ENCODE measurements at regions not wholly inside any gene's neighbourhood (a gene's known extent, or its start where the extent isn't known, plus 50 kb on each side); places are given as distances from the start of the nearest gene placed in this dataset.
"Not testable (repeated sequence)": the region's sequence is repeated elsewhere in the genome, so short reads cannot be mapped to it uniquely, and the experiment has no call there.

- no peak for DNase-seq (ENCODE audit: low read depth in 2 of 2)
Observed at GRCh38 chr4:114249561-114249960, 270.1 kb upstream of the ARSJ start.

GRCh38 chr4:114249976-114250375 lies 270.5 kb upstream of the ARSJ start:
- no peak for DNase-seq (ENCODE audit: low read depth in 2 of 2)

DNA sequence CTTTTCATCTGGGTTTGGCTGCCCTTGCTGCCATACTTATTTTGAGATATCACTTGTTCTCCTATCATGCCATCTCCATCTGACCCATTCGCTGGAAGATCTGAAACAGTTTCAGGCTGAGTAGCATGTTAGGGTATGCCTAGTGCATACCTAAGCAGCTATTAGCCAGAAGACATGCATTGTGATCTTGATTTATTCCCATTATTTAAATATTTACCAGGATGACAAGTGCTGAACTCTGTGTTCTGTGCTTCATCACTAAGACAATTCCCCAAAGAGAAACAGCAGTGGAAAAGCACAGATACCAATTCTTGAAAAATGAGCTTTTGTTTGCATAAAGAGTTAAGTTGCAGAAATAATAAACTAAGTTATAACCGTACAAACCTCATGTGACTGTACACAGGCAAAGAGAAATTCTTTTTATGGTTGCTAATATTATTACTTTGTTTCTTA lies 271.0 kb upstream of the ARSJ start:
- no peak for DNase-seq (ENCODE audit: low read depth in 2 of 2)

- no peak for DNase-seq (ENCODE audit: low read depth in 2 of 2)
Observed at GRCh38 chr4:114251020-114251419, 271.6 kb upstream of the ARSJ start.

DNA sequence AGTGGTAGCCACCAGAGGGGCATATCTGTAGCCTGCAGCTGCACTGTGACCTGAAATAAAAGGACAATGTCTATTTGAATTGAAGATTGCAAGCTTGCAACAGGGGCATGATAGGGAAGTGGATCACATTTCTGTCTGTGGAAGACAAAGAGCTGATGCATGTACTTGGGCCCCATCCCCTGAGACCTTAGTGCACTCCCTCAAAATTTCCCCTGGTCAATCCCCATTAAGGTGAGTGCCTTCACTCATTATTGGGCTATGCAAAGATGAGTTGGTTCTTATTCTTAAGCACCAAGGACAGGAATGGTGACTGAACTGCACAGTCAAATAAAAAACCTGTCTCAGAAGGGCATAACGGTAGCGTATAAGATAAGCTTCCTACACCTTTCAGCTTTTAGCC lies 273.1 kb upstream of the ARSJ start:
- DNase-seq (ENCODE audit: low read depth in 2 of 2): no peak

DNA sequence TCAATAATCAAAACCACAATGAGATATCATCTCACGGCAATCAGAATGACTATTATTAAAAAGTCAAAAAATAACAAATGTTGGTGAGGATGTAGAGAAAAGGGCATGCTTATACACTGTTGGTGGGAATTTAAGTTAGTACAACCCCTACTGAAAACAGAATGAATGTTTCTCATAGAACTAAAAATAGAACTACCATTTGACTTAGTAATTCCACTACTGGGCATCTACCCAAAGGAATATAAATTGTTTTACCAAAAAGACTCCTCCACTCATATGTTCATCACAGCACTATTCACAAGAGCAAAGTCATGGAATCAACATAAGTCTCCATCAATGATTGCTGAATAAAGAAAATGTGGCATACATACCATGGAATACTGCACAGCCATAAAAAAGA lies 278.1 kb upstream of the ARSJ start:
- no peak for DNase-seq (ENCODE audit: low read depth in 2 of 2)

DNA sequence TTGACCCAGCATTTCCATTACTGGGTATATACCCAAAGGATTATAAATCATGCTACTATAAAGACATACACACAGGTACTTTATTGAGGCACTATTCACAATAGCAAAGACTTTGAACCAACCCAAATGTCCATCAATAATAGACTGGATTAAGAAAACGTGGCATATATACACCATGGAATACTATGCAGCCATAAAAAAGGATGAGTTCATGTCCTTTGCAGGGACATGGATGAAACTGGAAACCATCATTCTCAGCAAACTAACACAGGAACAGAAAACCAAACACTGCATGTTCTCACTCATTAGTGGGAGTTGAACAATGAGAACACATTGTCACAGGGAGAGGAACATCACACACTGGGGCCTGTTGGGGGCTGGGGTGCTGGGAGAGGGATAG lies 283.0 kb upstream of the ARSJ start:
- DNase-seq (ENCODE audit: low read depth in 2 of 2): not testable (repeated sequence)

- no peak for DNase-seq (ENCODE audit: low read depth in 2 of 2)
Observed at GRCh38 chr4:114263233-114263632, 283.8 kb upstream of the ARSJ start.

GRCh38 chr4:114264452-114264851 lies 285.0 kb upstream of the ARSJ start:
- no peak for DNase-seq (ENCODE audit: low read depth in 2 of 2)

DNA sequence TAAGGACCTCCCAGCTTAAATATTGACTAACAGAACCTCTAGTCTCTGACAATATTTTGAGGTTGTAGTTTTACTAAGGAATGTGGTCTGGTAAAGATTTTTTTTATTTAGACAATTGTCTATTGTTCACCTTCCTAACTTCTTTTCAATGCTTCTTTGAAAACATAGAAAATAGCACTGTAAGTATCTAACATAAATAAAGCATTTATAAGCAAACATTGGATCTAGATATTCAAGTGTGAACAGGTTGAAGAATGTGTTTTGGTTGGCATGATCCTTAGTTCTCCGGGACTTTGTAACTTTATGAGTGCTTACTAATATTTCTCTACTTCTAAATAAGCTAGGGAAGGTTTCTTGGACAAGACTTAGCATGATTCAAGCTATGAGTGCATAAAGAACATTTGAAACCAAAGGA lies 285.4 kb upstream of the ARSJ start:
- DNase-seq (ENCODE audit: low read depth in 2 of 2): no peak

- no peak for DNase-seq (ENCODE audit: low read depth in 2 of 2)
Observed at GRCh38 chr4:114265342-114265741, 285.9 kb upstream of the ARSJ start.

GRCh38 chr4:114267976-114268375 lies 288.5 kb upstream of the ARSJ start:
- no peak for DNase-seq (ENCODE audit: low read depth in 2 of 2)

- no peak for DNase-seq (ENCODE audit: low read depth in 2 of 2)
Observed at GRCh38 chr4:114271031-114271430, 291.6 kb upstream of the ARSJ start.

- no peak for DNase-seq (ENCODE audit: low read depth in 2 of 2)
Observed at GRCh38 chr4:114272226-114272625, 292.8 kb upstream of the ARSJ start.

GRCh38 chr4:114273238-114273637 lies 293.8 kb upstream of the ARSJ start:
- no peak for DNase-seq (ENCODE audit: low read depth in 2 of 2)

- no peak for DNase-seq (ENCODE audit: low read depth in 2 of 2)
Observed at GRCh38 chr4:114277690-114278089, 298.2 kb upstream of the ARSJ start.

DNA sequence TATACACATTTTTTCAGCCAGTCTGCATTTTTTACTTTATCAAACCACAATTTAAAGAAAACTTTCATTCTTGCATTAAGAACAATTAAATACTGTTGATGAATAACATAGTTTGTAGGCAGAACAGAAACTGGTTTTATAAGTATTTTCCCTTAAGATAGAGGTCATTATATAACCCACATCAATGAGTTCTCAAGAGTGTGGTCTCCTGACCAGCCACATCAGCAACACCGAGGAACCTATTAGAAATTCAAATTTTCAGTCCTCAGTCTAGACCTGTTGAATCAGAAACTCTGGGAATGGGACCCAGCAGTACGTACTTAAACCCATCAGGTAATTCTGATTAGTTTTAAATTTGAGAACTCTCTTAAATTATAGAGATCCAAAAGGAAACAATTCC lies 299.6 kb upstream of the ARSJ start:
- DNase-seq (ENCODE audit: low read depth in 2 of 2): no peak

- no peak for DNase-seq (ENCODE audit: low read depth in 2 of 2)
Observed at GRCh38 chr4:114279711-114280110, 300.3 kb upstream of the ARSJ start.

GRCh38 chr4:114280645-114281044 lies 301.2 kb upstream of the ARSJ start:
- no peak for DNase-seq (ENCODE audit: low read depth in 2 of 2)

DNA sequence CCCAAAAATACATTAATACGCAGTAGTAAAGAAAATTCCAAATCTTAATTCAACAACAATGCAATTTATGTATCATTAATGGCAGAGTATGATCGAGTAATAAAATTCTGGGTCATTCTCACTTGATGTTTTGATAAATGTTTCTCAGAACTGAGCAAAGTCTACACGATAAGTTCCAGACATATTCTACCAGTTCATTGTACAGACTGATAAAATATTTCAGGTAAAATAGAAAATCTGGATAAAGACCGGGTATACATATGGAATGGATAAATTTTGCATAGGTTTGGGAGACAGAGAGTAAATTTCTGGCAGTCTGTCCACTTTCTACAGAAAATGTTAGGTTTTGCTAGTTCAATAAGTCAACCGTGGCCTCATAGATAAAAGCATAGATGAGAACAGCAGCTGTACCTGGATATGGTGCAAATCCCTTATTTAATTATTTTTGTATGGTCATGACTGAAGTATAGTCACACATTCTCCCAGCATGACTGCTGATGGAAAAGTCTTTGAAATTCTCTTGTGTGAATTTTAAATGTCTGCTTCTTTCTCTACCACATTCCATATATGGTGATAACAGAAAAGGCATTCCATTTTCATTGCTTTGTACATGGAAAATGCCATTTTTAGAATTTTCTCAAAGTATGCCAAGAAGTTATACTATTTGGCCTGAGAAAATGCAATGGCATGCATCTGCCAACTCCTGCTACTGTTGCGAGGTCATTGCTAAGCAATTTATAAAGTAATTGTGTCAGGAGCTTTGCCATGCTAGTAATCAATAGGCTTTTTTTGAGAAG lies 301.9 kb upstream of the ARSJ start:
- DNase-seq (ENCODE audit: low read depth in 2 of 2): no peak

DNA sequence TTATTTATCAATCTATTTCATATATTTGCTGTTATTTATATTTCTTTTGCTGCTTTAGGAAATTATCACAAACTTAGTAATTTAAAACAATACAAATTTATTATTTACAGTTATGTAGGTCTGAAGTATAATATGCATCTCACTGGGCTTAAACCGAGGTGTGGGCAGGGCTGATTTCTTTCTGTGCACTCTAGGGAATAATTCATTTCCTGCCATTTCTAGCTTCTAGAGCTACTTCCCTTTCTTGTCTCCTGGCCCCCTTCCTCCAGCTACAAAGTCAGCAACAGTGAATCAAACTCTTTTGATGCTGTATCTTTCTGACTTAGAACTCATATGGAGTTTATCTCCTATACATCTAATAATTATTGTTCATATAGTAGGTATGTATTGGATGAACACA lies 303.5 kb upstream of the ARSJ start:
- DNase-seq (ENCODE audit: low read depth in 2 of 2): no peak

GRCh38 chr4:114284629-114285028 lies 305.2 kb upstream of the ARSJ start:
- DNase-seq (ENCODE audit: low read depth in 2 of 2): no peak

- DNase-seq (ENCODE audit: low read depth in 2 of 2): no peak
Observed at GRCh38 chr4:114286262-114286810, 306.9 kb upstream of the ARSJ start.
